ENCODE measurements at regions not wholly inside any gene's neighbourhood (a gene's known extent, or its start where the extent isn't known, plus 50 kb on each side); places are given as distances from the start of the nearest gene placed in this dataset.

GRCh38 chr2:240240017-240240734 lies 99.7 kb upstream of the OTOS start:
- no peak for TF ChIP-seq POLR2A (IDR thresholded peaks at IDR 0.05; ENCODE audit: low read depth, low read length)
- TF ChIP-seq POLR2AphosphoS5 (IDR thresholded peaks at IDR 0.05; ENCODE audit: low read depth, low read length) = no peak
